Stimulated activated CD4-positive, alpha-beta T cell treated with anti-CD3 and anti-CD28 coated beads, Interleukin-15, amount 100 ng/mL, for 24 hours (primary cell): ENCODE measurements at regions not wholly inside any gene's neighbourhood (a gene's known extent, or its start where the extent isn't known, plus 50 kb on each side); places are given as distances from the start of the nearest gene placed in this dataset.

ENCODE experiments used
- DNase-seq: peaks from one replicate; pipeline ENCODE4 v3.0.0-alpha.2; 2020

- no peak for DNase-seq
Observed at GRCh38 chr2:153096272-153096671, 377.9 kb downstream of the ARL6IP6 start.

- no peak for DNase-seq
Observed at GRCh38 chr2:153091344-153091743, 372.9 kb downstream of the ARL6IP6 start.

DNA sequence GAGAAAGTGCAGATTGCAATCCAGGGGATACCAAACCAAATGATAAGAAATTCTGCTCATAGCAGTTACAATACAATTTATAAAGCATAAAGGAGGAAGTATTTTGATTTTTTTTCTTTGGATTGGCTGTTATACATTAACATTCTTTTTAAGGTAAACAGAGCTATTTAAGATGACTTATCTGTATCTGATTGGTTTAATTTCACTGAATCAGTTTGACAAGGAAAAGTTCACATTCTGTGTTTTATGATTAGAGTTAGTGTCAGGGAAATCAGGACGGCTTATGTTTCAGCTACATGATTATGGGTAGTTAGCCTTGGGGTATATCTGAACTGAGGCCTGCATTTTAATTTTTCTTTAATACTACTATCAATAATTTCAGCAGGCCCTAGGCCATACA is 360.9 kb downstream of the ARL6IP6 start:
- no peak for DNase-seq

GRCh38 chr2:153077311-153077710 is 358.9 kb downstream of the ARL6IP6 start:
- no peak for DNase-seq

DNA sequence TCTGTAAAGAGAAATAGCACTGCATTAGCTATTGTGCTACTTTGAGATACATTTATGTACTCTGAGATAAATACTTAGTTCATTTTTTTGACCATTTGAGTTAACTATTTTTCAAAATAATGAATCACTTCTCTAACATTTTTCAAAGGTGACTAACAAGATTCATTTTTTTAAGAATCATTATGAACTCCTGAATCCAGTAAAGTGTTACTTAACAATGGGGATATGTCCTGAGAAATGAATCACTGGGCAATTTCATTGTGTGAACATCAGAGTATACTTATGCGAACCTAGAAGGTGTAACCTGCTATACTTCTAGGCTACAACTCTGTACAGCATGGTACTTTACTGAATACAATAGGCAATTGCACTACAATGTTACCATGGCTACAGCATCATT is 355.8 kb downstream of the ARL6IP6 start:
- no peak for DNase-seq

DNA sequence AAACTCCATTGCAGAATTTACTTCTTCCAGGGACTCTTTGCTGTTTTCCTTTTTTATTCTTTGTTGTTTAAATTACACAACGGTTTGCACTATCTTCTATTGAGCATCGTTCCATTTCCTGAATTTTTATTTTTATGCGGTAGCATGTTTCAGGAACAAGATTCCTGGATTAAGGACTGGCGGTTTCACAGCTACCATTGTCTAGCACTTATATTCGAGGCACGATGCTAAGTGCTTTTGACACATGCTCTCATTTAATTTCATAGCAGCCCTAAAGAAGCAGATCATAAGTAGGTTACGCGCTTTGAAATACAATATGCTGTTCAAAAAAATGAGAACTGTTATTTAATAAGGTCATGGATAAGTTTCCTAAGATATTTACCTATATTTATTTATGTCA is 354.4 kb downstream of the ARL6IP6 start:
- DNase-seq: no peak

GRCh38 chr2:153072077-153072476 is 353.7 kb downstream of the ARL6IP6 start:
- DNase-seq: no peak

DNA sequence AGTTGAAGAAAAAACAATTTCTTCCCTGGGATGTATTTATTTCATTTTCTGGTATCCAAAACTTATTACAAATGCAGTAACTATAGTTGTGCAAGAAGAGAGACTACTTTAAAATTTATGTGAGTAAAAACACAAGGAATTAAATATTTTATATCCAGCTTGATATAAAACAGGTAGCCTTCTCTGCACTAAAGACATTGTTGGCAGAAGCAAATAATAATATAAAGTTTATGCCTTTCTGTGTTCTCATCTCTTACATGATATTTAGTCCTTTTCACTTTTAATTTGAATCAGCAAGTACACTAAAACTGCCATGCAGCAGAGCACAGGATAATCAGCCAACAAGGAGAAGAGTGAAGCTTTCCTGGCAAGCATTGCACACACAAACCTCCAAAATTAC is 352.7 kb downstream of the ARL6IP6 start:
- DNase-seq: no peak

- no peak for DNase-seq
Observed at GRCh38 chr2:153068915-153069314, 350.5 kb downstream of the ARL6IP6 start.

DNA sequence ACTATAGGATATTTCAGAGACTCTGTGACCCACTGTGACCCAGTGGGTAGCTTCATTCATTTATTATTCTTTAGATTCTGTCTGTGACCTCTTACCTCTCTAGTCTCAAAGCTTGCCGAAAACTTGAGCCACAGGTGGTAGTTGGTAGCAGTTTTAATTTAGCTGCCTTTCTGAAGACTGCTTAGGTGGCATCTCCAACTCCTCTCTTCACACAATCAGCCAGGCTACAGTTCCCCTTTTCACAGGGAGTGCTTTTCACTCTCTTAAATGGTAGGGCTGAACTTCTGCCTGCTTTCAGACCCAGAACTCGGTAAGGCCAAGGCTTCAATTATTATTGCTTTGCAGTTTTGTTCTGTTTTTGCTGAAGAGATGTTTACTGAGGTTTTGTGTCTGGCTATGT is 349.6 kb downstream of the ARL6IP6 start:
- DNase-seq: no peak

- DNase-seq: no peak
Observed at GRCh38 chr2:153059338-153060052, 341.1 kb downstream of the ARL6IP6 start.

GRCh38 chr2:153057743-153058142 is 339.3 kb downstream of the ARL6IP6 start:
- no peak for DNase-seq

GRCh38 chr2:153055182-153055581 is 336.8 kb downstream of the ARL6IP6 start:
- no peak for DNase-seq

GRCh38 chr2:153052807-153053559 is 334.6 kb downstream of the ARL6IP6 start:
- no peak for DNase-seq

- DNase-seq: no peak
Observed at GRCh38 chr2:153047220-153047619, 328.8 kb downstream of the ARL6IP6 start.

DNA sequence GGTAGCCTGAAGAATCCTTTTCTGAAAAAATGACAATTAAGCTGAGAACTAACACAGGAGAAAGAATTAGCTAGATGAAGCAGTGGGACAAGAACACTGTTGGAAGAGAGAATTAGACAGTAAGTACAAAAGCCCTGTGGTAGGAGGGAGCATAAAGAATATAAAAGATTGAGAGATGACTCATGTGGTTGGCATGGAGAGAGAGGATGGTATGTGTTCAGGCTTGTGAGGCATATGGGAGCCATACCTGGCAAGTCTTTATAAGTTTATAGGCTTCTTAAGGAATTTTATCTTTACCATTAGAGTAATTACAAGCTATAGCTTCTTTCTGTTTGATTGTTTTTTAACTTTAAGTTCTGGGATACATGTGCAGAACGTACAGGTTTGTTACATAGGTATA is 325.0 kb downstream of the ARL6IP6 start:
- no peak for DNase-seq

- no peak for DNase-seq
Observed at GRCh38 chr2:153028626-153029025, 310.2 kb downstream of the ARL6IP6 start.

GRCh38 chr2:153027533-153027932 is 309.1 kb downstream of the ARL6IP6 start:
- DNase-seq: no peak

- DNase-seq: no peak
Observed at GRCh38 chr2:153020201-153020600, 301.8 kb downstream of the ARL6IP6 start.

- DNase-seq: no peak
Observed at GRCh38 chr2:153005071-153005730, 286.8 kb downstream of the ARL6IP6 start.

- DNase-seq: no peak
Observed at GRCh38 chr2:153004627-153005026, 286.2 kb downstream of the ARL6IP6 start.

DNA sequence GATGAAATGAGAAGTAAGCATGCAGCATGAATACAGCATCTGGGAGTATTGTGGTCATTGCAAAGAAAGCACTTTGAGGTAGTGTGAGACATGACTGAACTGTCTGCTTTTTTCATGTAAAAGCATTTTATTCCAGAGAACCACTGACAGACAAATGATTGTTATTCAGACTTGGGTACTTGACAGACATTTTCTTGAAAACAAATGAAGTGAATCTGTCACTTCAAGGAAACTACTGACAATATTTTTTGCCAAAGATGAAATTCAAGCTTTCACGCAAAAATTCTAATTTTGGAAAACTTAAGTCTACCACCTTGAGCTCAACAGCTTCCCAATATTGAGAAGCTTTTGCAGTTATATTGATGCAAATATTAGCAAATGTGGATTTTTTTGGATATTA is 255.7 kb downstream of the ARL6IP6 start:
- no peak for DNase-seq

GRCh38 chr2:152971685-152972084 is 253.3 kb downstream of the ARL6IP6 start:
- DNase-seq: no peak

GRCh38 chr2:152962446-152962845 is 244.0 kb downstream of the ARL6IP6 start:
- DNase-seq: no peak
